ENCODE measurements at regions not wholly inside any gene's neighbourhood (a gene's known extent, or its start where the extent isn't known, plus 50 kb on each side); places are given as distances from the start of the nearest gene placed in this dataset.

- TF ChIP-seq, protein P1, sequence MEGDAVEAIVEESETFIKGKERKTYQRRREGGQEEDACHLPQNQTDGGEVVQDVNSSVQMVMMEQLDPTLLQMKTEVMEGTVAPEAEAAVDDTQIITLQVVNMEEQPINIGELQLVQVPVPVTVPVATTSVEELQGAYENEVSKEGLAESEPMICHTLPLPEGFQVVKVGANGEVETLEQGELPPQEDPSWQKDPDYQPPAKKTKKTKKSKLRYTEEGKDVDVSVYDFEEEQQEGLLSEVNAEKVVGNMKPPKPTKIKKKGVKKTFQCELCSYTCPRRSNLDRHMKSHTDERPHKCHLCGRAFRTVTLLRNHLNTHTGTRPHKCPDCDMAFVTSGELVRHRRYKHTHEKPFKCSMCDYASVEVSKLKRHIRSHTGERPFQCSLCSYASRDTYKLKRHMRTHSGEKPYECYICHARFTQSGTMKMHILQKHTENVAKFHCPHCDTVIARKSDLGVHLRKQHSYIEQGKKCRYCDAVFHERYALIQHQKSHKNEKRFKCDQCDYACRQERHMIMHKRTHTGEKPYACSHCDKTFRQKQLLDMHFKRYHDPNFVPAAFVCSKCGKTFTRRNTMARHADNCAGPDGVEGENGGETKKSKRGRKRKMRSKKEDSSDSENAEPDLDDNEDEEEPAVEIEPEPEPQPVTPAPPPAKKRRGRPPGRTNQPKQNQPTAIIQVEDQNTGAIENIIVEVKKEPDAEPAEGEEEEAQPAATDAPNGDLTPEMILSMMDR (IDR thresholded peaks at IDR 0.05): peak; percentile 49 to 72 (median 66)
- TF ChIP-seq POLR2A (IDR thresholded peaks at IDR 0.05): no peak
These were observed 157.1 kb downstream of the RGS9 start for GRCh38 chr17:65294181-65294719.

All from breast epithelium (tissue), 3 donors.